ENCODE measurements at regions not wholly inside any gene's neighbourhood (a gene's known extent, or its start where the extent isn't known, plus 50 kb on each side); places are given as distances from the start of the nearest gene placed in this dataset.

- no peaks in the 10 kb centered on the region for H3K36me3 Mint-ChIP-seq
- no peak overlapping the region for H3K4me3 Mint-ChIP-seq
- peaks cover 7% of the 10 kb centered on the region for H3K4me1 Mint-ChIP-seq (ENCODE audit: unreplicated experiment)
- no peak for TF ChIP-seq CTCF (conservative IDR thresholded peaks at IDR 0.05)
- peaks cover 20% of the 10 kb centered on the region for H3K27me3 Mint-ChIP-seq
- no peak overlapping the region for H3K27ac Mint-ChIP-seq
- no peaks in the 10 kb centered on the region for H3K9me3 Mint-ChIP-seq
- no peak for DNase-seq (ENCODE audit: extremely low spot score, unreplicated experiment)
Measured at GRCh38 chr2:176445956-176446355, 176.7 kb downstream of the MTX2 start.

- Mint-ChIP-seq H3K27ac (no peak overlapping the region), H3K36me3 (no peaks in the 10 kb centered on the region), H3K4me1 (ENCODE audit: unreplicated experiment) (peaks cover 7% of the 10 kb centered on the region), H3K27me3 (peaks cover 20% of the 10 kb centered on the region), H3K4me3 (no peak overlapping the region), H3K9me3 (no peaks in the 10 kb centered on the region)
- DNase-seq (ENCODE audit: extremely low spot score, unreplicated experiment) = no peak
- no peak for TF ChIP-seq CTCF (conservative IDR thresholded peaks at IDR 0.05)
Measured at GRCh38 chr2:176446718-176447414, 177.6 kb downstream of the MTX2 start.

DNA sequence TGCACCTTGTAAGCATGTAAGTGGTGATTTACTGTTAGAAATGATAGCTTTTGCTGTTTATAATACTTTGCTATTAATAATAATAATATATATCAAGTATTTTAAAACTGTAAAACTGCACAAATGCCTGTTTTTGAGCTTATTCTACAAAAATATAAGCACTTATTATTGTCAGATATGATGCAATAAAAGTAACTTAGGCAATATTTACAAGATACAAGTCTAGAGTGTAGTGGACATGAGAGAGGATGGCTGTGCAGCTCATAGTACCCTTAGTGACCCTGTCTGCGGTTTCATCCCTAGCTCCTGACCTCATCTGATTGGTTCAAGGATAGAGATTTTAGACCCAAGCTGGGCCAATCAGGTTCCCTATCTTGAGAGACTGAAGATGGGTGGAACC is 178.4 kb downstream of the MTX2 start:
- DNase-seq (ENCODE audit: extremely low spot score, unreplicated experiment) = no peak
- Mint-ChIP-seq H3K36me3 (no peaks in the 10 kb centered on the region), H3K27me3 (peaks cover 20% of the 10 kb centered on the region), H3K9me3 (no peaks in the 10 kb centered on the region), H3K27ac (no peak overlapping the region), H3K4me3 (no peak overlapping the region), H3K4me1 (ENCODE audit: unreplicated experiment) (peaks cover 7% of the 10 kb centered on the region)
- no peak for TF ChIP-seq CTCF (conservative IDR thresholded peaks at IDR 0.05)

- H3K27me3 Mint-ChIP-seq = peaks cover 32% of the 10 kb centered on the region
- no peak for DNase-seq (ENCODE audit: extremely low spot score, unreplicated experiment)
- H3K36me3 Mint-ChIP-seq = no peaks in the 10 kb centered on the region
- H3K9me3 Mint-ChIP-seq = no peaks in the 10 kb centered on the region
- no peak overlapping the region for H3K27ac Mint-ChIP-seq
- TF ChIP-seq CTCF (conservative IDR thresholded peaks at IDR 0.05) = no peak
- H3K4me1 Mint-ChIP-seq (ENCODE audit: unreplicated experiment) = peaks cover 15% of the 10 kb centered on the region
- no peak overlapping the region for H3K4me3 Mint-ChIP-seq
Measured at GRCh38 chr2:176449852-176450251, 180.6 kb downstream of the MTX2 start.

DNA sequence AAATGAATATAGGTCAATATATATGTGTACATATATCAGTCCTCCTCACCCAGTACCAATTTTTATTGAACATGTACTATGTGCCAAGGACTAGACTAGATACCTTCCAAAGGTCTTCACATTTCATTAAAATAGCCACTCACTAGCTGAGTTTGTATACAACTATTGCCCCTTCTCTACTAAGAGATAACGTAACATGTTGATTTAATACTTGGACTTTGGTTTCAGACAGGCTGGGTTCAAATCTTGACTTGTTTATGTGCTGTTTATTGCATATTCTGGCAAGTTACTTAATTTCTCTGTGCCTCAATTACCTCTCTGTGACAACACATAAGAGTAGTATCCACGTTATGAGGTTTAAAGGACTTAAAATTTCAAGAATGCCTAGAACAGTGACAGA is 184.5 kb downstream of the MTX2 start:
- Mint-ChIP-seq H3K9me3 (no peaks in the 10 kb centered on the region), H3K27ac (no peak overlapping the region), H3K4me1 (ENCODE audit: unreplicated experiment) (peaks cover 18% of the 10 kb centered on the region), H3K27me3 (peaks cover 54% of the 10 kb centered on the region), H3K36me3 (no peaks in the 10 kb centered on the region), H3K4me3 (no peak overlapping the region)
- DNase-seq (ENCODE audit: extremely low spot score, unreplicated experiment) = no peak
- no peak for TF ChIP-seq CTCF (conservative IDR thresholded peaks at IDR 0.05)

All from type B pancreatic cell (in vitro differentiated cells).